ENCODE measurements at regions not wholly inside any gene's neighbourhood (a gene's known extent, or its start where the extent isn't known, plus 50 kb on each side); places are given as distances from the start of the nearest gene placed in this dataset.

DNA sequence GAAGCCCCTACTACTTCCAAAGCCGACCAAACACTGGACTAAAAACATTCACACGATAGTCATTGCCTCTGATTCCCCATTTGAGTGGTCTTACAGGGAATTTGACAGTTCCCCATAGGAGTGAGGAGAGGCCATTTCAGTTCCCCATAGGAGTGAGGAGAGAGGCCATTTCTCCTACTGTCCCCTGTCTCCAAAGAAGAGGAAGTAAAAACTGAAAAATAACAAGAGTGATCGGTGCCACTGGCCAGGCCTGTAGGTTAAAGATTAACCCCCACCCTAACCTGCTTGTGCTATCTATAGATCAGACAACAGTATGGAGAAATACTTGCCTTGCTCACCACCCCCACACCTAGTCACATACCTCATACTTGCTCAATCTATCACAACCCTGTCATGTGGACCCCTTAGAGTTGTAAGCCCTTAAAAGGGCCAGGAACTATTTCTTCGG is 204.0 kb upstream of the MOCS1 start:
- TF ChIP-seq, protein P1, sequence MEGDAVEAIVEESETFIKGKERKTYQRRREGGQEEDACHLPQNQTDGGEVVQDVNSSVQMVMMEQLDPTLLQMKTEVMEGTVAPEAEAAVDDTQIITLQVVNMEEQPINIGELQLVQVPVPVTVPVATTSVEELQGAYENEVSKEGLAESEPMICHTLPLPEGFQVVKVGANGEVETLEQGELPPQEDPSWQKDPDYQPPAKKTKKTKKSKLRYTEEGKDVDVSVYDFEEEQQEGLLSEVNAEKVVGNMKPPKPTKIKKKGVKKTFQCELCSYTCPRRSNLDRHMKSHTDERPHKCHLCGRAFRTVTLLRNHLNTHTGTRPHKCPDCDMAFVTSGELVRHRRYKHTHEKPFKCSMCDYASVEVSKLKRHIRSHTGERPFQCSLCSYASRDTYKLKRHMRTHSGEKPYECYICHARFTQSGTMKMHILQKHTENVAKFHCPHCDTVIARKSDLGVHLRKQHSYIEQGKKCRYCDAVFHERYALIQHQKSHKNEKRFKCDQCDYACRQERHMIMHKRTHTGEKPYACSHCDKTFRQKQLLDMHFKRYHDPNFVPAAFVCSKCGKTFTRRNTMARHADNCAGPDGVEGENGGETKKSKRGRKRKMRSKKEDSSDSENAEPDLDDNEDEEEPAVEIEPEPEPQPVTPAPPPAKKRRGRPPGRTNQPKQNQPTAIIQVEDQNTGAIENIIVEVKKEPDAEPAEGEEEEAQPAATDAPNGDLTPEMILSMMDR (conservative IDR thresholded peaks at IDR 0.05): no peak
- no peak for TF ChIP-seq ZFX (IDR thresholded peaks at IDR 0.05)
